EL (cell line): ENCODE measurements at regions not wholly inside any gene's neighbourhood (a gene's known extent, or its start where the extent isn't known, plus 50 kb on each side); places are given as distances from the start of the nearest gene placed in this dataset.
"Not testable (repeated sequence)": the region's sequence is repeated elsewhere in the genome, so short reads cannot be mapped to it uniquely, and the experiment has no call there.

Source experiments
- DNase-seq: peaks from one replicate; pipeline ENCODE4 v3.0.0-alpha.2; 2016

- DNase-seq, result no peak
Measured at GRCh38 chr7:68733219-68734153, 864.8 kb upstream of the AUTS2 start.

- DNase-seq, result no peak
Measured at GRCh38 chr7:68734431-68734830, 863.8 kb upstream of the AUTS2 start.

- no peak for DNase-seq
Measured at GRCh38 chr7:68739306-68739705, 859.0 kb upstream of the AUTS2 start.

DNA sequence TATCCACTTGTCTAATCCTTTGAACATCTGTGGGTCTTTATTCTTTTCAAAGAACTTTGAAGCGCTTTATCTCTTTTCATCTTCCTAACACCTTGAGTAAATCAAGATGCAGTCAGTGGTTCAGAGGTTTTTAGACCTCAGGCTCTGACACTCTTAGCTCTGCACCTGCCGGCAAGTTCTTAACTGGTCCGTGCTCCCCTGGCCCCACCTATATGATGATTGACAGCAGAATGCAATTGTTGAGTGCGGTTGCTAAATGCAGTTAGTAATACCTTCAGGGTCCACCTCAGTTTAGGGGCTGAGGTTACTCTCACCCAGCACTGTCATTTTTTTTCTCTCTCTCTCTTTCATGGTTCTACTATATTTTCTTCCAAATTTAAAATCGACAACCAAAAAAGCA is 854.2 kb upstream of the AUTS2 start:
- DNase-seq, result no peak

DNA sequence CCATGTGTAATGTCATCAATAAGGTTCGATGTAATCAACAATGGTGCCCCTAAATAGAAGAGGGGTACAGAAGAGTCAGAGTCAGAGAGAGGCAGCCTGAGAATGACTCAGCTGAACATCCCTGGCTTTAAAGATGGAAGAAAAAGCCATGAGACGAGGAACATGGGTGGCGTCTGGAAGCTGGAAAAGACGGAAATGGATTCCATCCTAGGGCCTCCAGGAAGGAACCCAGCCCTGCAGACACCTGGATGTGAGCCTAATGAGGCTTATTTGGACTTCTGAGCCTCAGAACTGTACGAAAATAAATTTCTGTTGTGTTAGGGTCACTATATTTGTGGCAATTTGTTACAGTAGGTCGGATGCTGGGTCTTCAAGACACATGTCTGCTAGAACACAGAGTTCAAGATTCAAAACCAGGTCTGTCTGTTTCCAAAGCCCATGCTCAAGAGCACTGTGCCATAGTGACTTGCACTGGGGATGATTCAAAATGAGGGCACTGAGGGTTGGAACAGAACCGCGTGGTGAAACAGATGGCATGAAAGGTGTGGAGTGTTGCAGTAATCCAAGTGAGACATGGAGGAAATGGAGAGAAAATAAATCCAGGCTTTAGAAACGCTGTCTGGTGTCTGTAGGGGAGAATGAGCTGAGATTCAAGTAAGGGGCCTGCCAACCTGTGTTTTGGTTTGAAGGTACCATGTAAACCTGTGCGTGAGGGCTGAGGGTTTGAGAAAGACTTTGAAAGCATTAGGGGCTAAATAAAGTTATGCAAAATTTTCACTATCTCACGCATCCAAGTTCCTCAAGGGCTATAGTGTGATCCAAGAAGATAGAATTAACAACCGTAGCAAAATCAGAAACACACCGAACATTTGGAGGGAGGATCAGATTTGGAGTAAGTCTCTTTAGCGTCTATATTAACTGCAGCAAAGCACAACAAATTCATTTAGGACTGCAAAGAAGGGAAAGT is 849.1 kb upstream of the AUTS2 start:
- DNase-seq, result no peak

DNA sequence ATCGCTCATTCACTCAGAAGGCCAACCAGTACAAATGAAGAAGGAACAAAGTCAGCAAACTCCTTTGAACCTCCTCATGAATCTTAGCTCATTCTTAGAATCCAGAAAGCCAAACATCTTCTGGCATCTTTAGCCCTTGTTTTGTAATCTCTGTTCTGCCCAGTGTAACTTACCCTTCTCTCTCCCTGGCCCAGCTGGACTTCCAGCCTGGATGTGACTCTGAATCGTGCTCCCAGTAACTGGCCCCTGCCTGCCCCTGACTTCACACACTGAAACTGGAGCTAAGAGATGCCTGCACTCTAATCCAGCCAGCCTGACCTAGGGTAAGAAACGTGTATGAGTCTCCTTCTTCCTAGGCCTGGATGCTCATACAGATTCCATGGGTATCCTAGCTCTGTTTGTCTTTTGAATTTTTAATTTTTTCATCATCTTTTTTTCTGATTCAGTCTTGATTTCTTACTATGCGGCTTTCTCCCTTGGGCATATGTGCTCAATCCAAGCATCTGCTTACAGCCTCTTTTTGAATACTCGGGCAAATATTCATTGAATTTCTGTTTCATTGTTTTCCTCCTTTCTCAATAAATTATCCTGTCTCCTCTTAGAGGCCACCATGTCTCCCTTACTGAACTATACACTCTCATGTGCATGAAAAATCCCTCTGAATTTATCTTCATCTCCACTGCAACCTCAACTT is 845.6 kb upstream of the AUTS2 start:
- no peak for DNase-seq

DNA sequence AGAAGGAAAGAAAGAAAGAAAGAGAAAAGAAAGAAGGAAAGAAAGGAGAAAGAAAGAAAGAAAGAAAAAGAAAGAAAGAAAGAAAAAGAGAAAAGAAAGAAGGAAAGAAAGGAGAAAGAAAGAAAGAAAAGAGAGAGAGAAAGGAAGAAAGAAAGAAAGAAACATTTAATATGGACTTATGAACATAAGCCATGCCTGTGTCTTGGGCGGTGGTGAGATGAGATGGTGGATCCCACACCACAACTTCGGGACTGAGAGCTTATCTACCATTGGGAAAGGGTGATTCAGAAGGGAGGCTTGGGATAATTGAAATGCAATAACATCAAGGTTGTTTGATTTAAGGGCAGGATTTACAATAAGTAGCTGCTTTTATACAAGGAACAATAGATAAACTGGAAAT is 843.9 kb upstream of the AUTS2 start:
- DNase-seq, result no peak

DNA sequence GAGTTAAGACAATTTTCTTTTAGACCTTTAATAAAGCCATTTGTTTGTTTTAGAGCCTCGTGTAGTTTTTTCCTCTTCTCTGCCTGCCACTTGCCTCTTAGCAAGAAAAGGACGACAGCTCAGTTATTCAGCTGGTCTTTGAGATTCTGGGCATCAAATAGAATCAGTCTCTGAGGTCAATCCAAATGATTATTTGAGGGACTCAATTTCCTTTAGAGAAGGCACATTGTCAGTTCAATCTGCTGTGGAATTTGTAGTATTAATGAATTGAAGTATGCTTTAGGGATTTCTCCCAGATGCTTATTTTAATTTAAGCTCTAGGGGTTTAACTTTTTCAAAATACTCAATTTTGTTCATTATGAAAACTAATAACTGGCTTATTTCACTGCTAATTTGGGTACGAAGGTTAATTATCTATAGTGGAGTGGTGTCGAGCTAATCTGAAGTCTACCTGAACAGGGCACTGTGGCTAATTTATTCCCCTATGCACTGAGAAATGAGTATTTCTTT is 841.2 kb upstream of the AUTS2 start:
- no peak for DNase-seq

GRCh38 chr7:68760556-68760955 is 837.7 kb upstream of the AUTS2 start:
- no peak for DNase-seq

DNA sequence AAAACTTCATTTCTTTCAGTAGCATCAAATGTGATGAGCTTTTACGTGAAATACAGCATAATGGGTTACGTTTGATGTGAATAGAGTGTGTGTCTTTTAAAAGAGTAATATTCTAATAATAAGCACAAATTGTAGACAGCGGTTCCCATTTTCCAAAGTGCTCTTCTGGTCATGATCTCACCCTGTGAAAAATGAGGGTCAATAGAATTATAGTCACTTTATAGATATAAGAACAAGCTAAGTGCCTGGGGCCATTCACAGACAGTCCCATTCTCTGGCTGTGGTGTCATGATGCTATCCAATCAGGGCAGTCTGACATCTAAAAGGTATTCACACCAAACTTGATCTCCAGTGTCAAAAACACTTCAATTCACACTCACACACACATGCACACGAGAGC is 830.8 kb upstream of the AUTS2 start:
- DNase-seq, result no peak

GRCh38 chr7:68770649-68771048 is 827.6 kb upstream of the AUTS2 start:
- no peak for DNase-seq

GRCh38 chr7:68776326-68776725 is 821.9 kb upstream of the AUTS2 start:
- DNase-seq, result no peak

DNA sequence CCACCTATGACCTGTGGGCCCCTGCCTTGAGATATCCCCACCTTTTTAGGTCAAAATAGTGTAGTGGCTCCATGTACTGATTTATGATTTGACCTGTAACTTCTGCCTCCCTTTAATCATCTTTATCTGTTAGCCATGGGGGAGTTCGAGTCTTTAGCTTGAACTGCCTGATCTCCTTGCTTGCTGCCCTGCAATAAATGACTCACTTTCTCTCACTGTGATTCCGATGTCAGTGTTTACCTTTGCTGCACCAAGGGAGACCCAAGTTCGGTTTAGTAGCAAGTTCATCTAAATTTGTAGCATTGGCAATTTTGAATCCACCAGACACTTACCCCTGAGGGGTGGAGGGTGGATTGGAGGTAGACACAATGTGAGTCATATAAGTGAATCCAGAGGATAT is 814.6 kb upstream of the AUTS2 start:
- DNase-seq, result no peak

- no peak for DNase-seq
Measured at GRCh38 chr7:68785036-68785435, 813.2 kb upstream of the AUTS2 start.

- DNase-seq, result no peak
Measured at GRCh38 chr7:68787566-68787965, 810.7 kb upstream of the AUTS2 start.

GRCh38 chr7:68788529-68788928 is 809.7 kb upstream of the AUTS2 start:
- DNase-seq, result not testable (repeated sequence)

DNA sequence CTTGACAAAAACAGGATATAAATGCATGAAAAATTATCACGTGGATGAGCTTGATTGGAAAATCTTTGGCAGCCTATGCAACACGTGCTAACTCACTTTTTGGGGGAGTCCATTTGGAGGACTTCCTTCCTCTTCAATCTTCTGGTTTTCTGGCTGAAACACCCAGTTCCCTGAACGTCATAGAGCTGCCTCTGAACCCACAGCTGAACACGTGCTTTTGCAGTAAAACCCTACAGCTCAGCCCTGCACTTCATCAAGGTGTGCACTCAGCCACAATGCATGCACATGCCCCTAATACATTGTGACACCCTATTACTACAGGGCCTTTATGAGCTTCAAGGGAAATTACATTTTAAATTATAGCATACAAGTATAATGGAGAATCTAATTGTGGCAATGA is 808.7 kb upstream of the AUTS2 start:
- DNase-seq, result no peak

DNA sequence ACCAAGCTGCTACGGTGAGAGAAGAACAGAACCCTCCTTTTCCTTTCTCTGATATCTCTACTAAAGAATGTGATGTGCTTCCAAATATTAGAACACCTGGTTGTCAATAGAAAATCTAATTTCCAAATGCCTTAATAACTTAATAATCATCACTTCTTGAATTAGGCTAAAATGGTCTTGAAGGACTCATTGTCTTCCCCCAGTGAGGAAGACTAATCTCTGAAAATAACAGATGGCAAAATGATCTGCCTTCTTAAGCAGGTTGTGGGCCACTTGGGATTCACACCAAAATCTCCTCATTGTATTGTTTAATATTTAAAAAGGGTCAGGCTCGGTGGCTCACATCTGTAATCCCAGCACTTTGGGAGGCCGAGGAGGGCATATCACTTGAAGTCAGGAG is 805.9 kb upstream of the AUTS2 start:
- DNase-seq, result no peak

- no peak for DNase-seq
Measured at GRCh38 chr7:68793513-68793912, 804.8 kb upstream of the AUTS2 start.

DNA sequence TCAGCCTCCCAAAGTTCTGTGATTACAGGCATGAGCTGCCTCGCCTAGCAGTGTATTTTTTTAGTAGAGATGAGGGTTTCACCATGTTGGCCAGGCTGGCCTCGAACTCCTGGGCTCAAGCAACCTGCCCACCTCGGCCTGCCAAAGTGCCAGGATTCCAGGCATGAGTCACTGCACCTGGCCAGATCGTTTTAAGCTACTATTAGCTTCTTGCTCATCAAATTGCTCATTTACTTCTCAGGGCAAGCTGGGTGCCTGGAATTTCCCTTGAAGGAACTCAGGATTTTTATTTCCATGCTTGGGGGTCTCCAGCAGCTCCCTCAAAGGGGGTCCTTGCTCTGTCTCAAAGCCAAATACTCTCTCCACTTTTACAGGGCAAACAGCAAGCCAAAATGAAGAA is 798.0 kb upstream of the AUTS2 start:
- no peak for DNase-seq

DNA sequence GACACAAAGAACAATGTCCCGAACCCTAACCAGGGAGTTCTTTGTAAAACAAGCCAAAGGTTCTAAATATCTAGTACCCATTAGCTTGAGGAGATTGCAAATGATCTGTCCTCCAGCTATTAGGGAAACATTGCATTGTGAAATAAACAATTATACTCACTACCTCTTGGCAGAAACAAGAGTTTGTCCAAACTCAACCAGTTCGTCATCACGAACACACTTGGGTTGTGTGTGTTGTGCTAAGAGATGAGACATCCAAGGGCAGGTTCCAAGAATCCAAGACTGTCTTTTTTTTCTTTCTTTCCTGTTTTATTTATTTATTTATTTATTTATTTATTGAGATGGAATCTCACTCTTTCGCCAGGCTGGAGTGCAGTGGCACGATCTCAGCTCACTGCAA is 793.1 kb upstream of the AUTS2 start:
- DNase-seq, result no peak

DNA sequence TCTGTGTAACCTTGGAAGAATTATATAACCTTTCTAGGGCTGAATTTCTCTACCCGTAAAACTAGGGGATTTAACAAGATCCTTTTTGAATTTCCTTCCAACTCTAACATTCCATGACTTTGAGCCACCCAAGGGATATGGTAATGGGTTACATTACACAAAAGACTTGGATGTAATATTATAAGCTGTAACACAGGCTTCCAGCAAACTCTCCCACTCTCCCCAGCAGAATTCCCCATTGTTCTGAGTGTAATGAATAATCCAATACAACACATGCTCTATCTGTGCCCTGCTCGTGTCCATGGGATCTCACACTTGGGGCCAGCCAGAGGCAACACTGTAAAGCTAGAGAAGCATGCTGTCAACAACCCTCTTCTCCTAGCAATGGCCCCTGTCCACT is 790.6 kb upstream of the AUTS2 start:
- DNase-seq, result no peak

- DNase-seq, result no peak
Measured at GRCh38 chr7:68813551-68814080, 784.7 kb upstream of the AUTS2 start.
